ENCODE measurements at regions not wholly inside any gene's neighbourhood (a gene's known extent, or its start where the extent isn't known, plus 50 kb on each side); places are given as distances from the start of the nearest gene placed in this dataset.

GRCh38 chr12:123085730-123086487, 65.0 kb downstream of the PITPNM2 start:
- H3K27ac Mint-ChIP-seq, result peak overlapping the region; percentile 97
- H3K9me3 Mint-ChIP-seq, result no peaks in the 10 kb centered on the region
- H3K27me3 Mint-ChIP-seq, result no peaks in the 10 kb centered on the region
- no peaks in the 10 kb centered on the region for H3K36me3 Mint-ChIP-seq
- no peak for ATAC-seq
- H3K4me3 Mint-ChIP-seq, result no peak overlapping the region
- H3K4me1 Mint-ChIP-seq, result peaks cover 76% of the 10 kb centered on the region

GRCh38 chr12:123085066-123085465, 65.8 kb downstream of the PITPNM2 start:
- no peak overlapping the region for H3K4me3 Mint-ChIP-seq
- no peaks in the 10 kb centered on the region for H3K9me3 Mint-ChIP-seq
- H3K36me3 Mint-ChIP-seq, result no peaks in the 10 kb centered on the region
- ATAC-seq, result peak; percentile 32
- H3K4me1 Mint-ChIP-seq, result peaks cover 73% of the 10 kb centered on the region
- peak overlapping the region; percentile 97 for H3K27ac Mint-ChIP-seq
- H3K27me3 Mint-ChIP-seq, result no peaks in the 10 kb centered on the region

- Mint-ChIP-seq H3K27me3 (no peaks in the 10 kb centered on the region), H3K27ac (peak overlapping the region; percentile 97), H3K4me1 (peaks cover 64% of the 10 kb centered on the region), H3K4me3 (peak overlapping the region; percentile 67), H3K36me3 (no peaks in the 10 kb centered on the region), H3K9me3 (no peaks in the 10 kb centered on the region)
- peak; percentile 76 for ATAC-seq
Observed at GRCh38 chr12:123083661-123084571, 67.0 kb downstream of the PITPNM2 start.

- ATAC-seq, result no peak
- Mint-ChIP-seq H3K27ac (peak overlapping the region; percentile 97), H3K4me1 (peaks cover 65% of the 10 kb centered on the region), H3K4me3 (no peak overlapping the region), H3K27me3 (no peaks in the 10 kb centered on the region), H3K36me3 (no peaks in the 10 kb centered on the region), H3K9me3 (no peaks in the 10 kb centered on the region)
Observed at GRCh38 chr12:123080634-123081033, 70.3 kb downstream of the PITPNM2 start.

- peaks cover 62% of the 10 kb centered on the region for H3K4me1 Mint-ChIP-seq
- no peak overlapping the region for H3K4me3 Mint-ChIP-seq
- H3K9me3 Mint-ChIP-seq, result no peaks in the 10 kb centered on the region
- H3K27me3 Mint-ChIP-seq, result no peaks in the 10 kb centered on the region
- no peaks in the 10 kb centered on the region for H3K36me3 Mint-ChIP-seq
- H3K27ac Mint-ChIP-seq, result peak overlapping the region; percentile 33
- ATAC-seq, result no peak
Observed at GRCh38 chr12:123078531-123079155, 72.2 kb downstream of the PITPNM2 start.

GRCh38 chr12:123078120-123078465, 72.8 kb downstream of the PITPNM2 start:
- Mint-ChIP-seq H3K27me3 (no peaks in the 10 kb centered on the region), H3K4me3 (no peak overlapping the region), H3K36me3 (no peaks in the 10 kb centered on the region), H3K9me3 (no peaks in the 10 kb centered on the region), H3K4me1 (peaks cover 56% of the 10 kb centered on the region), H3K27ac (peak overlapping the region; percentile 90)
- no peak for ATAC-seq

GRCh38 chr12:123077298-123078119, 73.4 kb downstream of the PITPNM2 start:
- Mint-ChIP-seq H3K27ac (peak overlapping the region; percentile 90), H3K9me3 (no peaks in the 10 kb centered on the region), H3K36me3 (no peaks in the 10 kb centered on the region), H3K4me1 (peaks cover 50% of the 10 kb centered on the region), H3K27me3 (no peaks in the 10 kb centered on the region), H3K4me3 (no peak overlapping the region)
- ATAC-seq, result no peak

GRCh38 chr12:123076604-123077297, 74.1 kb downstream of the PITPNM2 start:
- peaks cover 43% of the 10 kb centered on the region for H3K4me1 Mint-ChIP-seq
- H3K36me3 Mint-ChIP-seq, result no peaks in the 10 kb centered on the region
- H3K4me3 Mint-ChIP-seq, result peak overlapping the region; percentile 24
- peak; percentile 82 for ATAC-seq
- H3K9me3 Mint-ChIP-seq, result no peaks in the 10 kb centered on the region
- H3K27me3 Mint-ChIP-seq, result no peaks in the 10 kb centered on the region
- peak overlapping the region; percentile 90 for H3K27ac Mint-ChIP-seq

GRCh38 chr12:123075646-123076171, 75.2 kb downstream of the PITPNM2 start:
- Mint-ChIP-seq H3K27me3 (no peaks in the 10 kb centered on the region), H3K36me3 (no peaks in the 10 kb centered on the region), H3K4me1 (peaks cover 39% of the 10 kb centered on the region), H3K4me3 (peak overlapping the region; percentile 63), H3K27ac (peak overlapping the region; percentile 90), H3K9me3 (no peaks in the 10 kb centered on the region)
- peak; percentile 94 for ATAC-seq

GRCh38 chr12:123075087-123075645, 75.7 kb downstream of the PITPNM2 start:
- Mint-ChIP-seq H3K36me3 (no peaks in the 10 kb centered on the region), H3K4me3 (peak overlapping the region; percentile 63), H3K4me1 (peaks cover 39% of the 10 kb centered on the region), H3K9me3 (no peaks in the 10 kb centered on the region), H3K27ac (peak overlapping the region; percentile 90), H3K27me3 (no peaks in the 10 kb centered on the region)
- ATAC-seq, result no peak

- Mint-ChIP-seq H3K9me3 (no peaks in the 10 kb centered on the region), H3K4me3 (no peak overlapping the region), H3K36me3 (no peaks in the 10 kb centered on the region), H3K4me1 (peaks cover 39% of the 10 kb centered on the region), H3K27ac (peak overlapping the region; percentile 90), H3K27me3 (no peaks in the 10 kb centered on the region)
- ATAC-seq, result no peak
Observed at GRCh38 chr12:123073962-123074801, 76.7 kb downstream of the PITPNM2 start.

- ATAC-seq, result no peak
- H3K9me3 Mint-ChIP-seq, result no peaks in the 10 kb centered on the region
- H3K4me1 Mint-ChIP-seq, result peaks cover 39% of the 10 kb centered on the region
- H3K4me3 Mint-ChIP-seq, result no peak overlapping the region
- no peaks in the 10 kb centered on the region for H3K27me3 Mint-ChIP-seq
- H3K36me3 Mint-ChIP-seq, result no peaks in the 10 kb centered on the region
- H3K27ac Mint-ChIP-seq, result no peak overlapping the region
Observed at GRCh38 chr12:123073292-123073691, 77.6 kb downstream of the PITPNM2 start.

GRCh38 chr12:123071857-123072256, 79.0 kb downstream of the PITPNM2 start:
- no peak overlapping the region for H3K4me3 Mint-ChIP-seq
- no peaks in the 10 kb centered on the region for H3K9me3 Mint-ChIP-seq
- H3K27me3 Mint-ChIP-seq, result no peaks in the 10 kb centered on the region
- no peak overlapping the region for H3K27ac Mint-ChIP-seq
- no peak for ATAC-seq
- H3K4me1 Mint-ChIP-seq, result peaks cover 29% of the 10 kb centered on the region
- H3K36me3 Mint-ChIP-seq, result no peaks in the 10 kb centered on the region
